ENCODE measurements at regions not wholly inside any gene's neighbourhood (a gene's known extent, or its start where the extent isn't known, plus 50 kb on each side); places are given as distances from the start of the nearest gene placed in this dataset.

DNA sequence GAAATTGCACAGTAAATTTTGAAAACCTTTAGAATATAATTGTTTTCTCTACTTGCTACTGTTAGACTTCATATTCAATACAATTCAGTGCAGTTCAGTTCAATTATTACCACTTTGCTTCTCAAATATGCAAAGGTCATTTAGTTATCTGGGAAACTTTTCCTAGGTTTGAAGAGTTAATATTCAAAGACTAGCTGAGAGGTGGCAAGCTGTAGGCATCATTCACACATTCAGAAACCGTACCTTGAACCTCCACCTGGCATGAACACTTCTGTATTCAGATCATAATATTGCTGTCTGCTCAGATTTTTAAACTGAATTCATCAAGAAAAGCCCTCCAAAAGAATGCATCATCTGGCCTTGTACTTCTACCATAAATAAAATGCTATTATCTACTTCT lies 162.1 kb upstream of the PCSK5 start:
- H3K23me2 ChIP-seq (ENCODE audit: insufficient read length, low read depth, low read length, poor library complexity, severe bottlenecking): no peaks in the 10 kb centered on the region
- no peak overlapping the region for H3K23ac ChIP-seq (ENCODE audit: insufficient read length, low read depth, low read length)
- no peak overlapping the region for H3K27ac Mint-ChIP-seq
- H2AK5ac ChIP-seq (ENCODE audit: insufficient read length, low read length): no peak overlapping the region
- H3K4me2 ChIP-seq (ENCODE audit: insufficient read depth, insufficient read length, low read length): no peak overlapping the region
- no peak overlapping the region for H3K14ac ChIP-seq (ENCODE audit: insufficient read depth, low read length)
- H3K27me3 ChIP-seq (ENCODE audit: insufficient read depth, low read length): no peaks in the 10 kb centered on the region
- no peaks in the 10 kb centered on the region for H3K79me2 ChIP-seq (ENCODE audit: insufficient read depth, low read length)
- no peak overlapping the region for H3T11ph ChIP-seq (ENCODE audit: low read length)
- H3K9ac ChIP-seq (ENCODE audit: extremely low read depth, insufficient read length, low read length): no peak overlapping the region
- no peak overlapping the region for H3K56ac ChIP-seq (ENCODE audit: insufficient read length, low read depth, low read length)
- no peak overlapping the region for H2BK5ac ChIP-seq (ENCODE audit: insufficient read length, low read length)
- no CpG with 5 or more reads among the region's 1 CpG for WGBS (ENCODE audit: extremely low coverage, insufficient read length, low lambda C conversion rate)
- no peaks in the 10 kb centered on the region for H4K20me1 ChIP-seq (ENCODE audit: control insufficient read depth, insufficient read depth, insufficient read length)
- no peak overlapping the region for H4K91ac ChIP-seq (ENCODE audit: insufficient read length, low read depth, low read length)
- no peak overlapping the region for H2AFZ ChIP-seq (ENCODE audit: low read length)
- no peak overlapping the region for H4K5ac ChIP-seq (ENCODE audit: insufficient read length, low read depth, low read length)
- H2BK15ac ChIP-seq (ENCODE audit: low read depth, low read length): no peak overlapping the region
- H2BK12ac ChIP-seq (ENCODE audit: insufficient read length, low read depth, low read length): no peak overlapping the region
- H2BK20ac ChIP-seq (ENCODE audit: low read depth, low read length, poor library complexity, severe bottlenecking): no peak overlapping the region
- no peaks in the 10 kb centered on the region for H3K36me3 Mint-ChIP-seq (ENCODE audit: insufficient read depth in 1 of 3, low read depth in 3 of 3)
- no peaks in the 10 kb centered on the region for H3K79me1 ChIP-seq (ENCODE audit: insufficient read depth, low read depth, low read length, poor library complexity, severe bottlenecking)
- H3K9me3 Mint-ChIP-seq: no peaks in the 10 kb centered on the region
- TF ChIP-seq, protein P1, sequence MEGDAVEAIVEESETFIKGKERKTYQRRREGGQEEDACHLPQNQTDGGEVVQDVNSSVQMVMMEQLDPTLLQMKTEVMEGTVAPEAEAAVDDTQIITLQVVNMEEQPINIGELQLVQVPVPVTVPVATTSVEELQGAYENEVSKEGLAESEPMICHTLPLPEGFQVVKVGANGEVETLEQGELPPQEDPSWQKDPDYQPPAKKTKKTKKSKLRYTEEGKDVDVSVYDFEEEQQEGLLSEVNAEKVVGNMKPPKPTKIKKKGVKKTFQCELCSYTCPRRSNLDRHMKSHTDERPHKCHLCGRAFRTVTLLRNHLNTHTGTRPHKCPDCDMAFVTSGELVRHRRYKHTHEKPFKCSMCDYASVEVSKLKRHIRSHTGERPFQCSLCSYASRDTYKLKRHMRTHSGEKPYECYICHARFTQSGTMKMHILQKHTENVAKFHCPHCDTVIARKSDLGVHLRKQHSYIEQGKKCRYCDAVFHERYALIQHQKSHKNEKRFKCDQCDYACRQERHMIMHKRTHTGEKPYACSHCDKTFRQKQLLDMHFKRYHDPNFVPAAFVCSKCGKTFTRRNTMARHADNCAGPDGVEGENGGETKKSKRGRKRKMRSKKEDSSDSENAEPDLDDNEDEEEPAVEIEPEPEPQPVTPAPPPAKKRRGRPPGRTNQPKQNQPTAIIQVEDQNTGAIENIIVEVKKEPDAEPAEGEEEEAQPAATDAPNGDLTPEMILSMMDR (conservative IDR thresholded peaks at IDR 0.05): no peak
- no peak overlapping the region for H3K4ac ChIP-seq (ENCODE audit: low read depth, low read length)
- no peaks in the 10 kb centered on the region for H3K27me3 Mint-ChIP-seq (ENCODE audit: low read depth)
- no peaks in the 10 kb centered on the region for H3K4me1 Mint-ChIP-seq
- no peaks in the 10 kb centered on the region for H3K4me1 ChIP-seq (ENCODE audit: insufficient read depth, low read length)
- no peak overlapping the region for H3K18ac ChIP-seq (ENCODE audit: insufficient read length, low read depth, low read length)
- no peaks in the 10 kb centered on the region for H3K9me3 ChIP-seq (ENCODE audit: control insufficient read depth, low read depth, low read length)
- H4K8ac ChIP-seq (replicated peaks; ENCODE audit: insufficient read length, low read depth, low read length): no peak overlapping the region
- no peak overlapping the region for H3K27ac ChIP-seq (ENCODE audit: insufficient read length, low read depth, low read length)
- H3K4me3 Mint-ChIP-seq: no peak overlapping the region
- H2BK120ac ChIP-seq (ENCODE audit: low read depth, low read length, poor library complexity, severe bottlenecking): no peak overlapping the region
- DNase-seq: no peak

Data from H9 (cell line).